HG02943 (cell line): ENCODE measurements at regions not wholly inside any gene's neighbourhood (a gene's known extent, or its start where the extent isn't known, plus 50 kb on each side); places are given as distances from the start of the nearest gene placed in this dataset.

ENCODE experiments used
- ATAC-seq: cut with Tn5 transposase; IDR thresholded peaks from one replicate; pipeline ENCODE4 v1.9.1; 2021; ENCODE audit warnings: mild to moderate bottlenecking, low read depth, moderate library complexity; ENCODE audit not compliant: unreplicated experiment

DNA sequence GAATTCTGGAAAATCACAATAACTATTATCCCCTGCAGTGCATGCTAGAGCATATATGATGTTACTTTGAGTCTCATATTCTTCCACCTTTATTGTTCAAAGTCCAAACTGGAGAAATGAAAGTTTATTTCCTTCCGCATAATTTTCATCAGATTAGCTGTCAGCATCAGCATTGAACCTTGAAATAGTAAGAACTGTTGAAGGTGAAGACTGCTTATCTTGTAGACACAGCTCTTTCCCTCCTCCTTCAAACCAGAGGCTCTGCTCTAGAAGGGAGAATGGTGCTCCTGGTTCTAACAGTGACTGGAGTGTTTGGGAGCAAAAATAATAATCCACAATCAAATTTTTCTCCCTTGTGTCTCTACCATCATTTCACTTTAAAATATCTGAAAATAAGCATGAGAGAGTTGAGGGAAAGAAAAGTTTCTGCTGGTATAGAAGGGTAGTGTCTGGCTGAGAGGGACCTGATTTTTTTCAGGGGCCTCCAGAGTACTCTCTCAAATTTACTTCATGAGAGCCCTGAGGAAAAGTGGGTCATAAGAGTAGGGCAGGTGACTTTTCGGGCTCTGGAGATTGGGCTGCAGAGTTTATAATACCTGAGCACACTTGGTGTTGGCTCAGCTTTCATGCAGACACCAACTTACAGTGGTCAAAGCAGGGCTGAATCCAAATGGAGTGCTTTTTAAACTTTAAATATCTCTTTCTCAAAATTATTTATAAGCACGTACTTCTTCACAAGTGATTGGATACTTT is 170.4 kb downstream of the ZDHHC21 start:
- ATAC-seq = no peak

DNA sequence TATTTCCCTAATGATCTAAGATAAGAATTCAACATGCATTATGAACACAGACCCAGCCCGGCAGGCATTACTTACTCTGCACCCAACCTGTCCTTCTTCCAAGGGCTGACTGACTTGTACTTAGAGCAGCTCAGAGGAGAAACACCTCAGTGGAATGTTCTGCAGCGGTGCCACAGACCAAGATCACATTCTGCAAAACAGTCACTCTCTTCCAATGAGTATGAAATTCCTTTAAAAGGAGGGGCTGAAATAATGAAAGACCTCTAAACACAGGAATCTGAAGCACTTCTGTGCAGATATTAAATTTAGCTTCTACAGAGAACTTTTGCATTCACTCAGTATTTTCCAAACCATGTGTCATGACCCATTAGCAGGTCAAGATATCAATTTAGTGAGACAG is 172.9 kb downstream of the ZDHHC21 start:
- ATAC-seq = no peak

DNA sequence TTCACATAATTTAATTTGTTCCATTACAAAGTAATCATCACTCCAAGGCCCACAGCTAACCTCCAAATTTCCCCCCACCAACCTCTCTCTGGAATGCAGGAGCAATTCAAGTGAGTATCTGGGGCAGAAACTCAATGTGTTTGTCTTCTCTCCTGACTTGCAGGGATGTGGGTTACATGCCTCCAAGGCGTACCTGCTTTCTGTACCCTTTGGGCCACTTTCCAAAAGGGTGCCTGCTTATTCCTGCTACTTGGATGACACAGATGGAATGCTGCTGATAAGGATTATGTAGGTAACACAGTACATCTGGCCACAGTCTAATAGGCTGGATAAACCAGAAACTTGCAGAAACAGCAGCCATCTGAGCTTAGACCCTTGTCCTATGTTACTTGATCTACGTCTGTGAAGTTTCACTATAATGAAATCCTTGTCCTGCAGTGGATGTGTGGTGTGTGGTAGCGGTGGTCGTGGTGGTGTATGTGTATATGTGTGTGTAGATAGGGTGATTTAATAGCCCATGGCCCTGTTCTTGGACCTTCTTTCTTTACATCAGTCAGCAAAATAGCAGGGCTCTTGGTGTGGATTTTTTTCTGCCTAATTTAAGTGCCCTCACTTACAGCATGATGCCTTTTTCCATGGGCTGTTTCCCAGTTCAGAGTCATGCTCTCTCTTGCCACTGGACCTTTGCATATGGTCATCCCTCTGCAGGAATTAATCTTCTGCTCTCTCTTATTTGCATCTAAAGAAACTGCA is 175.9 kb downstream of the ZDHHC21 start:
- no peak for ATAC-seq

DNA sequence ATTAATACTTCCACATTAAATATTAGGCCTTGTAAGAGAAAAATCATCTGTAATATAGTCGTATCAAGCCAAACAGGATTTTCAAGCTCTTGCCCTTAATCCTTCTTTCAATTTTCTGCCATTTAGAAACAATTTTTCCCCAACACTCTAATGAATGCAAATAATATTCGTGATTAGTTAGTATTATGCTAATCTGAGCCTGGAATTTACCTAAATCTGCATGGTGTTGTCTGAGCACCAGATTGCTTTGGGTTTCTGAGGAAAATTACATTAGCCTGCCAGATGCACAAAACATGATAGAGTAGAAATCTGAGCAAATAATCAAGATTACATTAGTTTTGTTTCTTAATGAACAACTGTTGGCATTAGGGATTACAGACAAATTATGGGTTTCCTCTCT is 176.6 kb downstream of the ZDHHC21 start:
- ATAC-seq = no peak

DNA sequence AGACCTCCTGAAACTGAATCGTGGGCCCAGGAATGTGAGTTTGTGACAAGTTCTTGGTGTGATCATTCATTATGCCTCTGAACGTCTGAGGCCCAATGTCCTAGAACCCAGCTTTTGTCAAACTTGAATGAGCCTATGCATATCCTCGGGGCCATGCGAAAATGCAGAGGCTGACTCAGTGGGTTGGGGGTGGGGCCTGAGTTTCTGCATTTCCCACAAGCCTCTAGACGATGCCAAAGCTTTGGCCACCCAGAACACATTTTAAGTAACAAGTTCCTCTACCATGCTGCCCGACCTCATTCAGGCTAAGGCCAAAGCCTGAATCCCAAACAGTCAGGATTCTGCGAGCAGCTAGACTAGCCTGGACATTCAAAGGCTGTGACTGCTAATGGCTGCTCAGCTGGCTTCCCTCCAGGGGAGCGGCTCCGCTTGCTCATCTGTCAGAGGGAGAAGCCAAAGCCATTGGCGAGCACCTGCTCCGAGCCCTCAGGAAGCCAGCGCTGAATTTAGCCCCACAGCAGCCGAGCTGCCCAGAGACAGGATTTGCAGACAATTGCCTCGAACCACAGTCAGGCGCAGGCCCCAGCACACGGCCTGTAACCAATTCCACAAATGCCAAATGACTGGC is 177.5 kb downstream of the ZDHHC21 start:
- ATAC-seq = no peak

DNA sequence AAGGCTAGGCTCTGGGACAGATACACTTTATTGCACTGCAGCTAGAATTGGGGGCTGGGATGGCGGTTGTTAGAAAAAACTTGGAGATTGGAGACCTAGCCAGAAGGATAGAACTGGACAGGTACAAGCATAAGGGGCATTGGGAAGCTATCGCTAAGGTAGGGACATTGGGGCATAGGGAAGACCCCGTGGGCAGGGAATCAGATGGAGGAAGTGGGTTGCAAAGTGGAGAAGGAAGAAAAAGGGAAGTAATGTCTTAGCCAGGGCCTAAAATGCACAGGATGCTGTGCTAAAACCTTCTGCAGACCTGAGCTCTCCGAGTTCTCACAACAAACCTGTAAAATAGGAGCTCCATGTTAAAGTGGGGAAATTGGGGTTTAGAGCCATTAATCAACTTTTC is 178.2 kb downstream of the ZDHHC21 start:
- ATAC-seq = no peak

DNA sequence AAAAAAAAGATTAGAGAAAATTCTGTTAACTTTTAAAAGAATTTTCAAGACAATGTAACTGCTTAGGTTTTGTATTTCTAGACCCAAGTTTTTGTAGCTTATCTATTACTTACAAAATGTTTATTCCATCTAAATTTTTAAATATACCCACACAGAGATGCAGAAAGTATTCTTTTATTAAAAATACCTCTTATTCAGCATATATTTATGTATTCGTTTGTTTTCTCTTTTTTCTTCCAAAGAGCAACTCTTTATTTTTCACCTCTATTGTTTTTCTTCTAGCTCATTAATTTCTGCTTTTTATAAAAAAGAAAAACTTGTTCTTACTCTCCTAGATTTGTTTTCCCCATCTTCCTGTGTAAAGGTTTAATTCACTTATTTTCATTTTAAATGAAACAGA is 180.3 kb downstream of the ZDHHC21 start:
- no peak for ATAC-seq

DNA sequence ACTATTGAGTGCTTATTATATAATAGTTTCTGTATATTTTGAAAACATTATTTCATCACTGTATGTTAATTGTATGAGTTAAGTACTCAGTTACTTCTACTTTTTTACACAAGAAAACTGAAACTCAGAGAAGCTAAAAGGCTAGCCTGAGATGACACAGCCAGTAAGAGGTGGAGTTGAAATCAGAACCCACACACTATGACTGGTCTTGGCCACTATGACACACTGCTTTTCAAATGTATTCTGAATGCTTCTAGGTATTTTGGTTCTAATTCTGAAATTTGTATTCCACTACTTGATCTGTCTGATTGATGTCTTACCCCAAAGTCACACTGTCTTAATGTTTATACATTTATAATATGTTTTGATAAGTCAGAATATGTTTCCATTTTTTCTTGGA is 181.8 kb downstream of the ZDHHC21 start:
- ATAC-seq = no peak

DNA sequence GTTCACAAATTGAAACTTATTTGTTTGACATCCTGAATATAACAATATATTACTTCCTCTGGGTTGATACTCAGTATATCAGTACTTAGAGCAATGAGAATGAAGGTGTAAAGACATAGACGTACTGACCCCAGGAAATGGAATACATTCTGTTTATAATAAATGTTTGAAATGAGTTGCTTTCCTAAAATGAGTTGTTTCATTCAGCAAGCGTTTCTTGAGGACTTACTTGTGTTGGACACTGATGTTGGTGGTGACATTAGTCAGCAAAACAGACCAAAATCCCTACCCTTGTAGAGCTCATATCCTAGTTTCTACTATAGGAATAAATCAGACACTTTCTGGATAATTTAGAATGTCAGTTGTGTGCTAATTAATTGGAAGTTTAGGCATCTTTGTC is 184.3 kb downstream of the ZDHHC21 start:
- ATAC-seq = no peak

DNA sequence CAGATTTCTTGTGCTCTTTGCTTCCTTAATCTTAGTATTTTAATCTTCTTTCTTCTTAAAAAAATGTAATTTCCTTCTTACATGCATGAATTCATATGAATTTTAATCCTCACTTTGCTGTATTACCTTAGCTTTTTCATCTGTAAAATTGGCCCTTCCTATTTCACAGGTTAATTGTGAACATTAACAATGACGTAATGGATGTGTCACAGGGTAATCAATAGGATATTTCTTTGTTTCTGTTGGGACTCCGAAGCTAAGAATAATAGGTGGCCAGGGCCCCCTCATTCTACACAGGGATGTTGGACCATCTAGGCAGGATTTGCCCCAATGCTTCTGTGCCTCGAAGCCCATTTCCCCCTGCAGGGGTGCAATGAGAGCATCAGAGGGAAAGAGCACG is 187.4 kb upstream of the NFIB start:
- no peak for ATAC-seq

DNA sequence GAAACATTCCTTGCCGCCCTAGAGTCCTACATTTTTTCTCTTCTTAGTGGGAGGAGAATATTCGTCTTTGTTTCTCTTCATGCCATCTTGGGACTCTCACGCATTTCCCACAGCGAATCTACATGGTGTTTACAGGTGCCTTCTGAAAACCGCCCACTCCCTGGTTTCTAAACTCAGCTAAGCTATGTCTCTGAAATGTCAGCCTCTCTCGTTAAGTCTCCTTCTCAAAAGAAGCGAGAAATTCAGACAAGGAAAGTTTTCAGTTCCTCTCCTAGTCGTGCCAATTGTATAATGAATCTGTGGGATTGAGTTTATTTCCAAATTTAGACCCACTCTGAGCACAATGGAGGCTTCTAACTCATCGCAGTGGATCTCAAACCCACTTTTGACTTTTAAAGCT is 186.8 kb upstream of the NFIB start:
- no peak for ATAC-seq

DNA sequence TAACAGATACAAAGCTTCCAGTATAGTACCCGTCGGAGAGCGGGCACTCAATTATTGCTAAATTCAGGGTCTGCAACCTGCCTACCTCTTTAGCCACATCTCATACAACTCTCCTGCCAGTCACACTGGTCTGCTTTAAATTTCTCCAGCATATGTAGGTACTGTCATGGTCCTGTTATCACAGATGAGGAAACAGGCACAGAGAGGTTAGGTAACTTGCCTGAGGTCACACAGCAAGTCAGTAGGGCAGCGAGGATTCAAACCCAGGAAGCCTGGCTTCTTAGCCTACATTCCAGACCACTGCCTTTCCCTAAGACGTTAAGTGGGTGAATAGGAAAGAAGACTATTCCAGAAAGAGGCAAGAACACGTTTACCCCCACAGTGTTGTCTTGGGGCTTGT is 186.0 kb upstream of the NFIB start:
- ATAC-seq = no peak

DNA sequence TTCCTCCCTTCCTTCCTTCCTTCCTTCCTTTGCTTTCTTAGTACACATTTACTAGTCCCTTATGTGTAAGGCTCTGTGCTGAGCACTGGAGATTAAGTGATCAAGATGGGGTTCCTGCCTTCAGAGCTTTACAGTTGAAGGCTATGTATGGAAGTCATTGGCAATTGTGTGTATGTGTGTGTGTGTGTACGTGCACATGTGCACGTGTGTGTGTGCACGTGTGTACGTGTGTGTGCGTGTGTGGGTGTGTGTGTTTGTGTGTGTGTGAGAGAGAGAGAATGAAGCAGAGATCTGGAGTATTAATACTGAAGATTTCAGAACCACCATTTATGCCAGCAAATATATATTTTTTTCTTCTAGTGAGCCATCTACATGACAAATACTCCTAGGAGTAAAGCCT is 184.9 kb upstream of the NFIB start:
- ATAC-seq = no peak

DNA sequence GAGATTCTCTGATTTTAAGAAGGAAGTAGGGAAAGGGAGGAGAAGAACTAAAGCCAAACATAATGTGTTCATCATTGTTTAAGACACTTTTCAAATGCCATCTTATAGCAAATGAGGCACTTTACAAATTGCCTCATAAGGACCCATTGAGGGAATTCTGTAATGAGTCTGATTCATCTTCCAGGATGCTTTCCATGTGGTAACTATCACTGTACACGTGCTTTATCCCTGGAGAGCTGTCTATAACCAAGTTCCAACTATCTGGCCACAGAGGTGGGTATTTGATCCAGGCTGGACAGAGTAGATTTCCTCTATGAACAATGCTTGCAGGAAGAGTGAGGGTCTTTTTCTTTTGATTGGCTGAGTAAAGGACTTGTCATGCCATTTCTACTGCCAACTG is 183.5 kb upstream of the NFIB start:
- no peak for ATAC-seq

DNA sequence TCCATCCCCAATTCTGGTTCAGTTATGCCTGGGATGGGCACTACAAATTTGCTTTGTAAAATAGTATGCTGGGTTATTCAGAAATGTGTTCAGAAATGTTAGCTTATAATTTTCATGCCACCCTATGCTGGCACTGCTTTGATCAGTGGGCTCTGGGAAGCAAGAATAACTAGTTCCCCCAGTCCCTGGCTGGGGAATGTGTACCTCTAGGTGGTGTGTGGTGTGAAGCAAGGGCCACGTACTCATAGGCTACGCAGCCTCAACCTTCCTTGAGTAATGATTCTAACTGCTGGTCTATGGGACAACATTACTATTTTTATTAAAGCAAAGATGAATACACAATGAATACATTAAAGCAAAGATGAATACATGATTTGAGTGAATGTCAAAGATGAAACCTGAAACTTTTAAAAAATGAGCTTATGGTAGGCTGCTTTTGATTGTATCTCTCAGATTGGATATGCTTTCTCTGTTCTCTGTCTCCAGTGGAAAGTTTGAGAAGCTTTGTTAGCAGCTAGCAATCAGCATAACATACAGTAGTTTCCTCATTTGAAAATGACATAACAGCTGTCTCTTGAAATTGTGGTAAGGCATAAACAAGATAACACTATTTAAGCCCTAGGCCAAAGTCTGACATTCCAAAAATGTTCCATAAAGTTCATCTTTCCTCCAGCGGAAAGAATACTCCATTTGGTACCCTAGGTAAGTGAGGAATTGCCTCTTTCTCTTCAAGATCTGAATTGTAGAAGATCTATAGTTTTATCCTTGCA is 174.7 kb upstream of the NFIB start:
- no peak for ATAC-seq

DNA sequence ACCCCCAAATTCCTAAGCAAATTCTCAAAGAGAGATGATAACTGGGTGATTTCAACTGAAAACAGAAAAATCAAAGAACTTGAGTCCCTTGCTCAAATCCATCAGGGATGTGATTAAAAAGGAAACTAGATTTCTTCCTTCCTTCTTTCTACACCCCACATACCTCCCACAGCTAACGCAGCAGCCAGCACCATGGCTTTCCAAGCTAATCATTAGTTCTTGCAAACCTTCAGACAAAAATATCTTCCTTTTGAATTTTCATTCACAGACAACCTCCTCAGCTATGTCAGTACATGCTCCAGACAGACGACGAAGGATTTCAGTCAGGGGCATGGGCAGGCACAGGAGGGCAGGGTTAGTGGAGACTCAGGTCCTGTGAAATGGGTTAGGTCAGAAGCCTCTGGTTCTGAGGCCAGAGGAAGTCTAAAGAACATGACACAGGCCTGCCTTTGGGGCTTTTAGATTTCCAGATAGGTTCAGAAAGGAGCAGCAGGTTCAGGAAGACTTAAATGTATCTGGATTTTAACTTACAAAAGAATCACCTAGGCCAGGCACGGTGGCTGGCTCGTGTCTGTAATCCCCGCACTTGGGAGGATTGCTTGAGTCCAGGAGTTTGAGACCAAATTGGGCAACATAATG is 173.7 kb upstream of the NFIB start:
- ATAC-seq = no peak

DNA sequence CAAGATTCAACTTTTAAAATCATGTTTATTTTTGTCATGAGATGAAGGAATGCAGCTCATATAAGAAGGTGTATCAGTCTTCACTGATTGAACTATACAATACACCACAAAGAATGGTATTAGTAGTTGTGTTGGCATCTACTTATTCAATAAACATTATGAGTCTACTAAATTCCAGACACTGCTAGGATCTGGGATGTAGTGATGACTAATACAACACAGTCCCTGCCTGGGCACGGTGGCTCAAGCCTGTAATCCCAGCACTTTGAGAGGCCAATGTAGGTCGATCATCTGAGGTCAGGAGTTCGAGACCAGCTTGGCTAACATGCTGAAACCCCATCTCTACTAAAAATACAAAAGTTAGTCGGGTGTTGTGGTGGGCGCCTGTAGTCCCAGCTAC is 171.4 kb upstream of the NFIB start:
- no peak for ATAC-seq

DNA sequence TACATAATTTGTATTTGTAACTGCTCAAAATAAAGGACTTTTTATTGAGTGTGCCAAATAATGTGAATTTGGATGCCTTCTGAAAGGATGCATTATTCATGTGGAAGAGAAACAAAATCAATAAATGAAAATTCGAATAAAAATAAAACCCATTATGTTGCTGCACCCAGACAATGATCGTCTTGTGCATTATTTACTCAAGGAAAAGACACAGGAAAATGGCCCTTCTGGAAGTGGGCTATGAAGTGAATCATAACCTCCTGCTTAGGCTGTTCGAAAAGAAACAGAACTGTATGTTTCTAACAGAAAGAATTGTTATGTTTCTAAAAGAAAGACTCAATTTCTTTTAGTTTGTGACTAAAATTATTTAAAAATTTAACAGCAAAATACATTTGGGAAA is 168.9 kb upstream of the NFIB start:
- no peak for ATAC-seq

DNA sequence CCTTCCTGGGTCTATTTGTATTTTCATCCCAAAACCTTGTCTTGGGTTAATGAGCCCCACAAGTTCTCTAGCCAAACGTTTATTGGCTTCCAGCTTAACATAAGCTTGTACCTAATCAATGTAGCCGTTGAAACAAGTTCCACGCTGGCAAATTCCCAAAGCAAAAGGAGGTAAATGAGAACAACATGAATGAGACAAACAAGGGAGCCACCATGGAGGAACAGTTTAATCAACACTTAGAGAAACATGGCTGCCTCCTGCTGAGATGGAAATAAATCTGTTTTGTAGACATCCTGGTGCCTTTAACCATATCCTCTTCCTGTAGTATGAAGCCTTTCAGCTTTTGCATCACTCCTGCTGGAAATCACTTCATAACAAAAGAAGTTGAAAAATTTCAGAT is 166.6 kb upstream of the NFIB start:
- ATAC-seq = no peak

DNA sequence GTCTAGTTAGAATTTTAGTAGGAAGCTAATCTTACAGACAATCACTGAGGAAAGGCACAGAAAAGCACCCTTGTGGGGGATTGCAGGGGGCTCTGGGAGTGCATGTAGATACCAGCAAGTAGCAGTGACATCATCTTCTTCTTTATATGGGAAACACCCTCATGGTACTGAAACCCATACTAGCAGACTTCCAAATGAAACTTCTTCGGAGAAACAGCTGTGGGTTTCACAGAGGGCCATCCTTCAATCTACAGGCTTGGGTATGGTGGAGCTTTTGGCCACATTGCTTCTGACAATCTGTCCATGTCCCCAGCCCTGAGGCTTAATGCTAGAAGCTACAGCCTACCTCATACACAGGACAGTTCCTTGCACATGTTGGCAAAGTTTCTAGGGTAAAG is 165.2 kb upstream of the NFIB start:
- no peak for ATAC-seq
